Thyroid gland (tissue), 4 donors: ENCODE measurements at regions not wholly inside any gene's neighbourhood (a gene's known extent, or its start where the extent isn't known, plus 50 kb on each side); places are given as distances from the start of the nearest gene placed in this dataset.

Experiments used
- DNase-seq, 2 donors: peaks; one replicate each; pipeline ENCODE4 v3.0.0-alpha.2; 2019
- H3K27ac ChIP-seq, 3 donors: fragments of 200-600 bp; sonication (generic); 1 replicate in 2 of 3; 2 replicates in 1 of 3; pipeline ENCODE4 v1.5.1; 2016 to 2019; ENCODE audit warnings: mild to moderate bottlenecking in 1 of 3, moderate library complexity in 1 of 3
- H3K27me3 ChIP-seq: fragments of 200-600 bp; sonication (generic); one replicate; pipeline ENCODE4 v1.5.1; 2019
- H3K36me3 ChIP-seq, 2 donors: fragments of 200-600 bp; sonication (generic); one replicate each; pipeline ENCODE4 v1.5.1; 2016 to 2019
- H3K4me1 ChIP-seq, 2 donors: fragments of 200-600 bp; sonication (generic); one replicate each; pipeline ENCODE4 v1.5.1; 2017 to 2019
- H3K4me3 ChIP-seq, 3 donors: fragments of 200-600 bp; sonication (generic); replicated peaks in 1 of 3; 1 replicate in 2 of 3; 2 replicates in 1 of 3; pipeline ENCODE4 v1.5.1; 2016; ENCODE audit warnings: mild to moderate bottlenecking in 1 of 3
- H3K9me3 ChIP-seq: fragments of 200-600 bp; sonication (generic); one replicate; pipeline ENCODE4 v1.5.1; 2017
- CTCF ChIP-seq, 6 experiments: fragments of 200-600 bp in 3 of 6; fragments of 450-650 bp in 3 of 6; sonication (generic) in 3 of 6; IDR thresholded peaks; one replicate each; pipeline ENCODE4 v1.5.1; 2016 to 2019; ENCODE audit warnings: antibody characterized with exemption in 6 of 6, mild to moderate bottlenecking in 2 of 6, inconsistent platforms in 1 of 6, moderate library complexity in 1 of 6
- POLR2A ChIP-seq, 2 donors: fragments of 450-650 bp; IDR thresholded peaks; one replicate each; pipeline ENCODE4 v1.6.1; 2017; ENCODE audit warnings: antibody characterized with exemption in 2 of 2, mild to moderate bottlenecking in 2 of 2, moderate library complexity in 1 of 2
- WGBS, 2 donors: methylation state at CpG; one replicate each; pipeline ENCODE4 v1.1.5; 2017; 5-methylcytosine and 5-hydroxymethylcytosine counted together
- intact Hi-C: fragments of 100-400 bp; cut with DNase I; formaldehyde crosslinking; loops from one replicate; pipeline ENCODE4 v1.15.1; 2023

- no peak overlapping the region for H3K27ac ChIP-seq
- H3K27me3 ChIP-seq = no peaks in the 10 kb centered on the region
- intact Hi-C loops = no loop called here
- H3K36me3 ChIP-seq = no peaks in the 10 kb centered on the region
- H3K9me3 ChIP-seq = no peaks in the 10 kb centered on the region
- no peak for TF ChIP-seq CTCF (IDR thresholded peaks at IDR 0.05)
- TF ChIP-seq POLR2A (IDR thresholded peaks at IDR 0.05) = no peak
- 90 to 93% methylated on average over 4 of the region's 4 CpGs for WGBS, 2 donors
- H3K4me3 ChIP-seq = no peak overlapping the region
- no peaks in the 10 kb centered on the region for H3K4me1 ChIP-seq
- DNase-seq = no peak
Measured at GRCh38 chr2:52456561-52457377, 1310.8 kb upstream of the CHAC2 start.

GRCh38 chr2:52454962-52455361 is 1312.6 kb upstream of the CHAC2 start:
- TF ChIP-seq POLR2A (IDR thresholded peaks at IDR 0.05) (no peak), CTCF (IDR thresholded peaks at IDR 0.05) (no peak)
- no peaks in the 10 kb centered on the region for H3K4me1 ChIP-seq
- no peak overlapping the region for H3K4me3 ChIP-seq
- no peak for DNase-seq
- H3K27ac ChIP-seq = no peak overlapping the region
- no peaks in the 10 kb centered on the region for H3K9me3 ChIP-seq
- H3K36me3 ChIP-seq = no peaks in the 10 kb centered on the region
- intact Hi-C loops = no loop called here
- H3K27me3 ChIP-seq = no peaks in the 10 kb centered on the region

- Histone ChIP-seq H3K27ac (no peak overlapping the region), H3K36me3 (no peaks in the 10 kb centered on the region), H3K9me3 (no peaks in the 10 kb centered on the region), H3K4me1 (no peaks in the 10 kb centered on the region), H3K27me3 (no peaks in the 10 kb centered on the region), H3K4me3 (no peak overlapping the region)
- 91 to 95% methylated on average over 4 of the region's 4 CpGs for WGBS, 2 donors
- TF ChIP-seq CTCF (IDR thresholded peaks at IDR 0.05) (no peak), POLR2A (IDR thresholded peaks at IDR 0.05) (no peak)
- intact Hi-C loops = no loop called here
- no peak for DNase-seq
Measured at GRCh38 chr2:52452201-52452600, 1315.4 kb upstream of the CHAC2 start.

- no peaks in the 10 kb centered on the region for H3K36me3 ChIP-seq
- H3K9me3 ChIP-seq = no peaks in the 10 kb centered on the region
- H3K27me3 ChIP-seq = no peaks in the 10 kb centered on the region
- TF ChIP-seq POLR2A (IDR thresholded peaks at IDR 0.05) (no peak), CTCF (IDR thresholded peaks at IDR 0.05) (no peak)
- H3K4me1 ChIP-seq = no peaks in the 10 kb centered on the region
- no peak overlapping the region for H3K4me3 ChIP-seq
- H3K27ac ChIP-seq = no peak overlapping the region
- DNase-seq = no peak
- intact Hi-C loops = no loop called here
Measured at GRCh38 chr2:52445686-52446085, 1321.9 kb upstream of the CHAC2 start.

- TF ChIP-seq CTCF (IDR thresholded peaks at IDR 0.05) (no peak), POLR2A (IDR thresholded peaks at IDR 0.05) (no peak)
- Histone ChIP-seq H3K27ac (no peak overlapping the region), H3K9me3 (no peaks in the 10 kb centered on the region), H3K27me3 (no peaks in the 10 kb centered on the region), H3K36me3 (no peaks in the 10 kb centered on the region), H3K4me1 (no peaks in the 10 kb centered on the region), H3K4me3 (no peak overlapping the region)
- 90 to 92% methylated on average over 11 to 12 of the region's 12 CpGs for WGBS, 2 donors
- no peak for DNase-seq
- intact Hi-C loops = no loop called here
Measured at GRCh38 chr2:52431352-52431760, 1336.2 kb upstream of the CHAC2 start.
